Activated CD4-positive, alpha-beta T cell treated with anti-CD3 and anti-CD28 coated beads, Interleukin-2, amount 10 ng/mL, durations not matched to agents 24 days and 14 days (primary cell): ENCODE measurements at regions not wholly inside any gene's neighbourhood (a gene's known extent, or its start where the extent isn't known, plus 50 kb on each side); places are given as distances from the start of the nearest gene placed in this dataset.

Experiments used
- DNase-seq: peaks from one replicate; pipeline ENCODE4 v3.0.0; 2022
- H3K27ac Mint-ChIP-seq: one replicate; pipeline ENCODE4 v1.8.0; 2022; ENCODE audit warnings: mild to moderate bottlenecking, mixed read lengths
- H3K27me3 Mint-ChIP-seq: one replicate; pipeline ENCODE4 v1.8.0; 2022; ENCODE audit warnings: mixed read lengths
- H3K36me3 Mint-ChIP-seq: one replicate; pipeline ENCODE4 v1.8.0; 2022; ENCODE audit warnings: low read depth, mild to moderate bottlenecking, mixed read lengths
- H3K4me1 Mint-ChIP-seq: one replicate; pipeline ENCODE4 v1.8.0; 2021; ENCODE audit warnings: mixed read lengths
- H3K4me3 Mint-ChIP-seq: one replicate; pipeline ENCODE4 v1.8.0; 2022; ENCODE audit warnings: mild to moderate bottlenecking, moderate library complexity, mixed read lengths
- H3K9me3 Mint-ChIP-seq: one replicate; pipeline ENCODE4 v1.8.0; 2021; ENCODE audit warnings: mixed read lengths
- intact Hi-C: fragments of 100-400 bp; cut with micrococcal nuclease; formaldehyde crosslinking; loops from one replicate; pipeline ENCODE4 v1.15.1; 2023

DNA sequence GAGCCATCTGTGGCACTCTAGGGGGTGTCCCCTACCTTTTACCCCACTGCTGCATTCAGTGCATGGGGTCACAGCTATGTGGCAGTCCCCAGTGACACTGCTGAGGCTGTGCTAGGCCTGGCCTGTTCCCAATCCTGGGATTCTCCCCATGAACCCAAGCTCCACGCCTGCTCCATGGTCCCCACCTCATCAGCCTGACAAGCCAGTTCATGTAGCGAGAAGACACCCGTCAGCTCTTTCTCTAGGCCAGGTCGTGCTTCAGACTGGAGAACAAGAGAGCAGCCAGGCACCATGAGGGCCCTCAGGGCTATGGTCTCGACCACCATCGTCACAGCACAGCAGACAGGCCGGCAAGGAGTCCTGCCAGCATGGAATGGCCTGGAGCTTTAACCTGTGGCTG is 72.8 kb upstream of the PRR20G start:
- no peak for DNase-seq
- H3K4me3 Mint-ChIP-seq: no peak overlapping the region
- H3K27me3 Mint-ChIP-seq: peaks cover 2% of the 10 kb centered on the region
- H3K36me3 Mint-ChIP-seq: peaks cover 2% of the 10 kb centered on the region
- intact Hi-C loops: no loop called here
- no peaks in the 10 kb centered on the region for H3K4me1 Mint-ChIP-seq
- peaks cover 7% of the 10 kb centered on the region for H3K9me3 Mint-ChIP-seq
- no peak overlapping the region for H3K27ac Mint-ChIP-seq

DNA sequence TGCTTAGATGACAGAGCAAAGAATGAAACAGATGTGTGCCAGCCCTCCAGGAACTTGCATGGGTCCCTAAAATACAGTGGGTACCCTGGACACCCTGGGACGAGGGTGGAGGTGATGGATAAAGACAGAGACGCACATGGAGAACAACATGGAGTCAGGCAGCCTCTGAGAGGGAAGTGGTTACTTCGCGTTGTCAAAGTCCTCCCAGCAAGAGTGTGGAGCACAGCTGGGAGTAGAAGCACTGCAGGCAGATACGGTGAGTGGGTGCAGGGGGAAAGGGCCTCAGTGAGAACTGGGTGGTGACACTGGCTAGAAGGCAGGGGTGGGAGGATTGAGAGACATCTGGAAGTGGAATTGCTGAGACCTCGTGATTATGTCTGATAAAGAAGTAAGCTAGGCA is 70.8 kb upstream of the PRR20G start:
- DNase-seq: no peak
- Mint-ChIP-seq H3K27me3 (no peaks in the 10 kb centered on the region), H3K36me3 (peaks cover 2% of the 10 kb centered on the region), H3K9me3 (peaks cover 7% of the 10 kb centered on the region), H3K27ac (no peak overlapping the region), H3K4me3 (no peak overlapping the region), H3K4me1 (no peaks in the 10 kb centered on the region)
- intact Hi-C loops: no loop called here

DNA sequence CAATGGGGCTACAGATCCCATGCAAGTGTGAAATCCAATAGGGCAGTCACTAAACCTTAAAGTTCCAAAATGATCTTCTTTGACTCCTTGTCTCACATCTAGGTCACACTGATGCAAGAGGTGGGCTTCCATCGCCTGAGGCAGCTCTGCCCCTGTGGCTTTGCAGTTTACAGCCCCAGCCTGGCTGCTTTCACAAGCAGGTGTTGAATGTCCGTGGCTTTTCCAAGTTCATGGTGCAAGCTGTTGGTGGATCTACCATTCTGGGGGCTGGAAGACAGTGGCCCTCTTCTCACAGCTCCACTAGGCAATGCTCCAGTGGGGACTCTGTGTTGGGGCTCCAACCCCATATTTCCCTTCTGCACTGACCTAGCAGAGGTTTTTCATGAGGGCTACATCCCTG is 68.5 kb upstream of the PRR20G start:
- H3K4me1 Mint-ChIP-seq: no peaks in the 10 kb centered on the region
- H3K4me3 Mint-ChIP-seq: no peak overlapping the region
- no peak overlapping the region for H3K27ac Mint-ChIP-seq
- DNase-seq: no peak
- H3K9me3 Mint-ChIP-seq: peaks cover 7% of the 10 kb centered on the region
- H3K36me3 Mint-ChIP-seq: peaks cover 2% of the 10 kb centered on the region
- H3K27me3 Mint-ChIP-seq: no peaks in the 10 kb centered on the region
- intact Hi-C loops: no loop called here

GRCh38 chr3:127354761-127355160 is 66.9 kb upstream of the PRR20G start:
- intact Hi-C loops: no loop called here
- peaks cover 7% of the 10 kb centered on the region for H3K9me3 Mint-ChIP-seq
- H3K27me3 Mint-ChIP-seq: no peaks in the 10 kb centered on the region
- no peak overlapping the region for H3K27ac Mint-ChIP-seq
- peaks cover 2% of the 10 kb centered on the region for H3K36me3 Mint-ChIP-seq
- H3K4me3 Mint-ChIP-seq: no peak overlapping the region
- no peak for DNase-seq
- H3K4me1 Mint-ChIP-seq: no peaks in the 10 kb centered on the region

GRCh38 chr3:127352612-127353011 is 64.8 kb upstream of the PRR20G start:
- DNase-seq: no peak
- intact Hi-C loops: no loop called here
- no peak overlapping the region for H3K27ac Mint-ChIP-seq
- H3K27me3 Mint-ChIP-seq: no peaks in the 10 kb centered on the region
- H3K4me1 Mint-ChIP-seq: no peaks in the 10 kb centered on the region
- H3K36me3 Mint-ChIP-seq: peaks cover 2% of the 10 kb centered on the region
- H3K4me3 Mint-ChIP-seq: no peak overlapping the region
- peaks cover 7% of the 10 kb centered on the region for H3K9me3 Mint-ChIP-seq

DNA sequence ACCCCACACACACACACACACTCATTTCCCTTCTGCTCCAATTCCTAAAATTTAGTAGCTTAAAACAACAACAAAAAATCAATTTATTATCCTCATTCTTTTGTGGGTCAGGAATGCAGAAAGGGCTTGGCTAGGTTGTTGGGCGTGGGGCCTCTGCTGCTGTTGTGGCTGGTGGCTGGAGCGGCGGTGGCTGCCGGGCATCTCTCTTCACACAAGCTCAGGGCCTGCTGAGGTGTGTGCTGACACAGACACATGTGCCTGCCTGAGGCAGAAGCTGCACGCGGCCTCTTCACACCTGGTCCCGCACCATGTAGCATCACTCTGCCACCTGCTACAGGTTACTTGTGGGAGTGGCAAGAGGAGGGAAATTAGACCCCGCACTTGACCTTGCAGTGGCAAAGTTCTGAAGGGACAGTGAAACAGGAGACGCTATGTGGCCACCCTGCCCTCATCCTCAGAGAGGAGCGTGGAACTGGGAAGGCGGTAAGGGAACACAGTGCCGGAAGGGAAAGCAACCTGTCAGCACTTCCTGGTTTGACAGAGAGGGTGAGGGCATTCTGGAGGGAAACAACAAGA is 64.0 kb upstream of the PRR20G start:
- no peak overlapping the region for H3K27ac Mint-ChIP-seq
- DNase-seq: no peak
- H3K9me3 Mint-ChIP-seq: no peaks in the 10 kb centered on the region
- H3K4me1 Mint-ChIP-seq: no peaks in the 10 kb centered on the region
- H3K4me3 Mint-ChIP-seq: no peak overlapping the region
- intact Hi-C loops: no loop called here
- no peaks in the 10 kb centered on the region for H3K27me3 Mint-ChIP-seq
- no peaks in the 10 kb centered on the region for H3K36me3 Mint-ChIP-seq

- Mint-ChIP-seq H3K27ac (no peak overlapping the region), H3K36me3 (no peaks in the 10 kb centered on the region), H3K9me3 (no peaks in the 10 kb centered on the region), H3K4me3 (no peak overlapping the region), H3K4me1 (no peaks in the 10 kb centered on the region), H3K27me3 (no peaks in the 10 kb centered on the region)
- intact Hi-C loops: no loop called here
- DNase-seq: no peak
Observed at GRCh38 chr3:127351321-127351720, 63.5 kb upstream of the PRR20G start.

DNA sequence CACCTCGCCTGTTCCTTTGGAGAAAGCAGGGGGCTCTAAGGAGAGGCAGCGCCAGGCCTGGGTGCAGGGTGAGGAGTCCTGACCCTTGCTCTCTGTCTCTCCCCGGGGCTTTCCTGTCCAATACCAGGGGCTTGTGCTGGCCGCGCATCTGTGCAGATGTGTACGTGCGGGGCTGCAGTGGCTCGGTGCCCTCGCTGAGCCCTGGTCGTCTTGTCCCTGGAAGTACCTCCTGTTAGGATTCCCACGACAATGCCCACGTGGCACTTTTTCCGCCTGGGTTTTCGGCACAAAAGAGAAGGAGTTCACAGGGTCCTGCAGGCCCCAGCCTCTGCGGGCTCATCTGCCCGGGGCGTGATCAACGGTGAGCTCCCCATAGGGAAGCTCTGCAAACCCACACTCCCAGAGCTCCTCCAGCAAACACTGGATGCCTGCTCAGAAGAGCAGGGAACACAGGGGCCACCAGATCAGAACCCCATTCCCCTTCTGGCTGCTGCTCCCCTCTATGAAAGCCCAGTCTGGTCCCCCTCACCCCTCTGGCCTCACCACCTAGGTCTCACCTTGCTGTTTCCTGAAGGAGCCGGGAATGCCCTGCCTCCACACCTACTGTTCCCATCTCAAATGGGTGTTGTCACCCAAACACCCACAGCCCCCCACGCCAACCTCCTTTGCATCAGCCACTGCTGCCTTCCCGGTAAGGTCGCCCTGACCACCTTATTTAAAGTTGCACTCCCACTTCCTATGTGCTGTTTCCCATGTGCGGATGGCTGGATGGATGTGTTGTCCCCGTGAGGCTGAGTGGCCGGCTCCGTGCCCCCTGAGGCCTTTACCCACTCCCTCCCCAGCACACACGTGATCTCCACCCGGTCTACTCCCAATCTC is 62.6 kb upstream of the PRR20G start:
- H3K27me3 Mint-ChIP-seq: no peaks in the 10 kb centered on the region

GRCh38 chr3:127349501-127350171 is 61.8 kb upstream of the PRR20G start:
- Mint-ChIP-seq H3K27me3 (no peaks in the 10 kb centered on the region), H3K27ac (no peak overlapping the region), H3K4me3 (no peak overlapping the region)

More for the DNA sequence above, 62.6 kb upstream of the PRR20G start:
- intact Hi-C loops: no loop called here
- Mint-ChIP-seq H3K27ac (no peak overlapping the region), H3K4me1 (no peaks in the 10 kb centered on the region), H3K9me3 (no peaks in the 10 kb centered on the region), H3K36me3 (no peaks in the 10 kb centered on the region), H3K4me3 (no peak overlapping the region)
- DNase-seq: no peak

GRCh38 chr3:127342735-127343134 is 54.9 kb upstream of the PRR20G start:
- no peaks in the 10 kb centered on the region for H3K36me3 Mint-ChIP-seq
- no peak overlapping the region for H3K4me3 Mint-ChIP-seq
- H3K27me3 Mint-ChIP-seq: peaks cover 9% of the 10 kb centered on the region
- H3K4me1 Mint-ChIP-seq: no peaks in the 10 kb centered on the region
- no peak overlapping the region for H3K27ac Mint-ChIP-seq
- no peak for DNase-seq
- peaks cover 9% of the 10 kb centered on the region for H3K9me3 Mint-ChIP-seq
- intact Hi-C loops: no loop called here

More at GRCh38 chr3:127349501-127350171, 61.8 kb upstream of the PRR20G start:
- intact Hi-C loops: no loop called here
- no peaks in the 10 kb centered on the region for H3K36me3 Mint-ChIP-seq
- DNase-seq: no peak
- H3K9me3 Mint-ChIP-seq: no peaks in the 10 kb centered on the region
- H3K4me1 Mint-ChIP-seq: no peaks in the 10 kb centered on the region

GRCh38 chr3:127339928-127340861 is 52.3 kb upstream of the PRR20G start:
- DNase-seq: no peak
- Mint-ChIP-seq H3K36me3 (no peaks in the 10 kb centered on the region), H3K4me1 (no peaks in the 10 kb centered on the region), H3K27me3 (peaks cover 9% of the 10 kb centered on the region), H3K9me3 (peaks cover 9% of the 10 kb centered on the region), H3K4me3 (no peak overlapping the region), H3K27ac (no peak overlapping the region)
- intact Hi-C loops: no loop called here

DNA sequence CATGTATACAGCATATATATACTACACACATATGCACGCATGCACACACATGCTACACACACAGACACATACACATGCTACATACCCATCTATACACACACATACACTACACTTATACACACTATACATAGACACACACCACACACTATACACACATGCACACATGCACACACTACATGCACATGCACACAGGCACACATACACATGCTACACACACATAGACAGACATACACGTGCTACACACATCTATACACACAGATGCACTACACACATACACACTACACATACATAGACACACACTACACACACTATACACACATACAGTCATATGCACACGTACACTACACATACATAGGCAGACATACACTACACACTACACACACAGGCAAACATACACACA is 51.2 kb upstream of the PRR20G start:
- DNase-seq: no peak
- Mint-ChIP-seq H3K27me3 (peaks cover 9% of the 10 kb centered on the region), H3K27ac (no peak overlapping the region), H3K4me1 (no peaks in the 10 kb centered on the region), H3K36me3 (no peaks in the 10 kb centered on the region), H3K4me3 (no peak overlapping the region), H3K9me3 (peaks cover 9% of the 10 kb centered on the region)
- intact Hi-C loops: no loop called here

GRCh38 chr3:127337911-127338531 is 50.2 kb upstream of the PRR20G start:
- Mint-ChIP-seq H3K4me3 (no peak overlapping the region), H3K27ac (no peak overlapping the region), H3K27me3 (peaks cover 9% of the 10 kb centered on the region), H3K36me3 (no peaks in the 10 kb centered on the region), H3K4me1 (no peaks in the 10 kb centered on the region), H3K9me3 (peaks cover 9% of the 10 kb centered on the region)
- intact Hi-C loops: no loop called here
- no peak for DNase-seq
